Suprapubic skin (tissue), 4 donors: ENCODE measurements at regions not wholly inside any gene's neighbourhood (a gene's known extent, or its start where the extent isn't known, plus 50 kb on each side); places are given as distances from the start of the nearest gene placed in this dataset.

Experiments
- DNase-seq, 2 donors: peaks; one replicate each; pipeline ENCODE4 v3.0.0-alpha.2; 2019; ENCODE audit warnings: low spot score in 2 of 2
- H3K27ac ChIP-seq: fragments of 200-600 bp; sonication (generic); one replicate; pipeline ENCODE4 v1.5.1; 2019
- H3K27me3 ChIP-seq: fragments of 200-600 bp; sonication (generic); one replicate; pipeline ENCODE4 v1.5.1; 2019
- H3K36me3 ChIP-seq: fragments of 200-600 bp; sonication (generic); one replicate; pipeline ENCODE4 v1.5.1; 2019
- H3K4me1 ChIP-seq: fragments of 200-600 bp; sonication (generic); one replicate; pipeline ENCODE4 v1.5.1; 2019
- H3K4me3 ChIP-seq: fragments of 200-600 bp; sonication (generic); one replicate; pipeline ENCODE4 v1.5.1; 2019; ENCODE audit warnings: mild to moderate bottlenecking
- H3K9me3 ChIP-seq: fragments of 200-600 bp; sonication (generic); one replicate; pipeline ENCODE4 v1.5.1; 2019
- EP300 ChIP-seq: sonication (generic); formaldehyde crosslinking; IDR thresholded peaks from one replicate; pipeline ENCODE4 v1.6.1; 2017; ENCODE audit warnings: antibody characterized with exemption
- POLR2A ChIP-seq, 2 donors: fragments of 450-650 bp; IDR thresholded peaks; one replicate each; pipeline ENCODE4 v1.6.1; 2017; ENCODE audit warnings: antibody characterized with exemption in 2 of 2, mild to moderate bottlenecking in 2 of 2, moderate library complexity in 2 of 2
- POLR2AphosphoS5 ChIP-seq, 3 donors: sonication (generic); formaldehyde crosslinking; IDR thresholded peaks; one replicate each; pipeline ENCODE4 v1.6.1; 2017; ENCODE audit warnings: antibody characterized with exemption in 3 of 3
- WGBS: methylation state at CpG from one replicate; pipeline ENCODE4 v1.1.5; 2018; 5-methylcytosine and 5-hydroxymethylcytosine counted together
- TF ChIP-seq, protein P1 (sequence below), 2 donors: fragments of 200-600 bp in 1 of 2; fragments of 450-650 bp in 1 of 2; sonication (generic) in 1 of 2; IDR thresholded peaks; one replicate each; pipeline ENCODE4 v1.5.1; 2016 to 2019; ENCODE audit warnings: antibody characterized with exemption in 2 of 2, mild to moderate bottlenecking in 1 of 2, moderate library complexity in 1 of 2

DNA sequence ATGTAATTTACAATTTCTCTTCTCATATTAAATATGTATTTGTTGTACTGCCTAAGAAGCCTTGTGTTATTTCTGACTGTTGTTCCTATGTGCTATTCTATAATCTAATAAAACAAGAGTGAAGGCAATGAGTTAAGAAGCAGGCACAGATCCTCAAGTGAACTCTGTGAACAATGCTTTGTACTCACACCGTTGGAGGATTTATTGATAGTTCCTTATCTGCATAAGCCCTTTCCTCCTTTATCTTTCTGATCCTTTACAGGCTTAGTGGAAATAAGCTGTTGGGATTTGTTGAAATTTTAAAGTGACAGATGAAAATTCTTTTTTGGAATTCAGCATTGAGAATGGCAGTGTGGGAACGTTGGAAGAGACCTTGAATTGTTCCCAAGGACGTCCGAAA, 329.6 kb upstream of the NPVF start:
- TF ChIP-seq, protein P1, sequence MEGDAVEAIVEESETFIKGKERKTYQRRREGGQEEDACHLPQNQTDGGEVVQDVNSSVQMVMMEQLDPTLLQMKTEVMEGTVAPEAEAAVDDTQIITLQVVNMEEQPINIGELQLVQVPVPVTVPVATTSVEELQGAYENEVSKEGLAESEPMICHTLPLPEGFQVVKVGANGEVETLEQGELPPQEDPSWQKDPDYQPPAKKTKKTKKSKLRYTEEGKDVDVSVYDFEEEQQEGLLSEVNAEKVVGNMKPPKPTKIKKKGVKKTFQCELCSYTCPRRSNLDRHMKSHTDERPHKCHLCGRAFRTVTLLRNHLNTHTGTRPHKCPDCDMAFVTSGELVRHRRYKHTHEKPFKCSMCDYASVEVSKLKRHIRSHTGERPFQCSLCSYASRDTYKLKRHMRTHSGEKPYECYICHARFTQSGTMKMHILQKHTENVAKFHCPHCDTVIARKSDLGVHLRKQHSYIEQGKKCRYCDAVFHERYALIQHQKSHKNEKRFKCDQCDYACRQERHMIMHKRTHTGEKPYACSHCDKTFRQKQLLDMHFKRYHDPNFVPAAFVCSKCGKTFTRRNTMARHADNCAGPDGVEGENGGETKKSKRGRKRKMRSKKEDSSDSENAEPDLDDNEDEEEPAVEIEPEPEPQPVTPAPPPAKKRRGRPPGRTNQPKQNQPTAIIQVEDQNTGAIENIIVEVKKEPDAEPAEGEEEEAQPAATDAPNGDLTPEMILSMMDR (IDR thresholded peaks at IDR 0.05) = no peak
- no peak for TF ChIP-seq EP300
- no peak for TF ChIP-seq POLR2A (IDR thresholded peaks at IDR 0.05)
- TF ChIP-seq POLR2AphosphoS5 (IDR thresholded peaks at IDR 0.05) = no peak
- Histone ChIP-seq H3K9me3 (no peaks in the 10 kb centered on the region), H3K4me1 (no peaks in the 10 kb centered on the region), H3K27ac (no peak overlapping the region), H3K36me3 (no peaks in the 10 kb centered on the region), H3K27me3 (no peaks in the 10 kb centered on the region), H3K4me3 (no peak overlapping the region)
- no peak for DNase-seq
- 75% methylated on average over 4 of the region's 4 CpGs for WGBS

DNA sequence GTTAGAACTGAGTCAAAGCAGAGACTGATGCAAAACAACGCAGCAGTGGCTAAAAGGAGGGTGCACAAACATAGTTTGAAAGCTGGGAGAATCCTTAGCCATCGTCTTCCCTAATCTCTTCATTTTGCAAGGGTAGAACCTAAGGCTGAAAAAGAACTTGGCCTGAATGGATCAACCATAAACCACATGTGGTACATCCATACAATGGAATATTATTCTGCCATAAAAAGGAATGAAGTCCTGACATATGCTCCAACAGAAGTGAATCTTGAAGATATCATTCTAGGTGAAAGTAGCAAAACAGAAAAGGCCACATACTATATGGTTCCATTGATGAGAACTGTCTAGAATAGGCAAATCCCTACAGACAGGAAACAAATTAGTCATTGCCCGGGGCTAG, 330.3 kb upstream of the NPVF start:
- DNase-seq = no peak
- Histone ChIP-seq H3K9me3 (no peaks in the 10 kb centered on the region), H3K36me3 (no peaks in the 10 kb centered on the region), H3K4me1 (no peaks in the 10 kb centered on the region), H3K27me3 (no peaks in the 10 kb centered on the region), H3K4me3 (no peak overlapping the region), H3K27ac (no peak overlapping the region)
- WGBS = 92% methylated on average over 3 of the region's 3 CpGs
- TF ChIP-seq POLR2A (IDR thresholded peaks at IDR 0.05) (no peak), EP300 (no peak), POLR2AphosphoS5 (IDR thresholded peaks at IDR 0.05) (no peak)
- TF ChIP-seq, protein P1 (IDR thresholded peaks at IDR 0.05) = no peak

DNA sequence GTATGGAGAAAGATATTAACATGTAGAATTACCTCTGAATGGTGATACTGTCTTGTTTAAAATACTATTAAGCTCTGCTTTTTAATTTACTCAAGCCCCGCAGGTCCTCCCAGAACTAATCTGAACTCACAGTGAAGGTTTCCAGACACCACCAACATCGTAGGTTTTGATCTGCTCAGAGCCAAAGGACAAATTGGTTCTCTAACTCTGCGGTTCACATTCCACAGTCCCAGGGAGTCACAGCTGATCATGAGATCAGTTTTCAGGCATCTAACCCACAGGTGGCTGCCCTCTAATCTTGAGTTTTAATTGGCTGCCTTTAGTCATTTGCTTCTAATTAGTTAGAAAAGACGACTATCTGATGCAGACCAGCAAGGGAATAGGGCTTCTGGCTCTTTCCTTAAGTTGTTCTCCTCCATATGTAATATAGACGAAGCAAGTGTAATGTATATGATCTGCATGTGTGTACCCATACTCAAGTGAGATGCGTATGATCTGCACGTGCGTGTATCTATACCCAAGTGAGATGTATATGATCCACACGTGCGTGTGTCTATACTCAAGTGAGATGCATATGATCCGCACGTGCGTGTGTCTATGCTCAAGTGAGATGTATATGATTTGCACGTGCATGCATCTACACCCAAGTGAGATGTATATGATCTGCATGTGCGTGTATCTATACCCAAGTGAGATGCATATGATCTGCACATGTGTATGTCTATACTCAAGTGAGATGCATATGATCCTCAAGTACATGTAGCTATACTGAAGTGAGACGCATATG, 331.5 kb upstream of the NPVF start:
- Histone ChIP-seq H3K27ac (no peak overlapping the region), H3K27me3 (no peaks in the 10 kb centered on the region), H3K4me1 (peaks cover 2% of the 10 kb centered on the region), H3K36me3 (no peaks in the 10 kb centered on the region), H3K9me3 (no peaks in the 10 kb centered on the region), H3K4me3 (no peak overlapping the region)
- TF ChIP-seq, protein P1 (IDR thresholded peaks at IDR 0.05) = no peak
- TF ChIP-seq POLR2AphosphoS5 (IDR thresholded peaks at IDR 0.05) (no peak), POLR2A (IDR thresholded peaks at IDR 0.05) (no peak), EP300 (no peak)
- 86% methylated on average over 16 of the region's 16 CpGs for WGBS
- no peak for DNase-seq

DNA sequence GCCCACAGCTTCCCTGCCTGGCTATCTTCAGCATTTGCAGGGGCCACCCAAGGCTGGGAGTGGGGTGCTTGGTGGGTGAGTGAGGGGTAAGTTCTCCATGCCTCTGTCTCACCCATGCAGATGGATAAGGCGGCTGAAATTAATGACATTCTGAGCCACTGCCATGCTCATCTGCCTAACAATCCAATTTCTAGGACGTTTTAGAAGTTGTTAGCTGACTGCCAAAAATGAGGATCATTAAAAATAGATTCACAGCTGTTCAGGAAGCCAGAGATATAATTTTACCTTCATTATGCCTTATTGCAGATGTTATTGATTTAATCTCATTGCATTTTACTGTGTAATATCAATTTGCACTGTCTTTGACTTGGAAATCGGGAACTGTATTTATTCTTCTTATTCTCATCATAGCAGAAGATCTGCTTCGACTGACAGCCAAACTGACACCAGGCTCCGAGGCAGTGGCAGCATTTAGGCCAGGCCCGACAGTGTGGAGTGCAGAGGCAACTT, 334.4 kb upstream of the NPVF start:
- 46% methylated on average over 6 of the region's 6 CpGs for WGBS
- no peaks in the 10 kb centered on the region for H3K9me3 ChIP-seq

DNA sequence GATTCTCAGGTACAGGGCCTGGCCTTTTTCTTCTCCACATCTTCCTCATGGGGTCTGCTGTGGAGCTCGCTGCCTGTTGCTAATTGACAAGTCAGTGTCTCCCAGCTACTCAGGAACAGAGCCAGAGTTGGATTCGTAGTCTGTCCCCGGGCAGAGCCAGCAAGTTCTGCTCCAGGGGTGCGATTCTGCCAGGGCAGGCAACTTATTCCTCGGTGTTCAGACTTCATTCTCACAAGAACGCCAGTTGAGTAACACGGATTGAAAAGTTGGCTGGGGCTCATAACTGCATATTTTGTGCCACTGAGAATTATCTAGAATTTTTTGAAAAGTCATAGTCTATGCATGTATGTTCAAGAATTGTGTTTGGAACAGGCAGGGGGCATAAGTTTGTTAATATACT, 336.7 kb upstream of the NPVF start:
- H3K4me1 ChIP-seq = peaks cover 11% of the 10 kb centered on the region
- no peak overlapping the region for H3K4me3 ChIP-seq
- no peak overlapping the region for H3K27ac ChIP-seq
- H3K36me3 ChIP-seq = no peaks in the 10 kb centered on the region
- H3K9me3 ChIP-seq = no peaks in the 10 kb centered on the region
- H3K27me3 ChIP-seq = no peaks in the 10 kb centered on the region
- TF ChIP-seq EP300 = no peak
- TF ChIP-seq POLR2A (IDR thresholded peaks at IDR 0.05) = no peak
- TF ChIP-seq, protein P1 (IDR thresholded peaks at IDR 0.05) = no peak
- no peak for TF ChIP-seq POLR2AphosphoS5 (IDR thresholded peaks at IDR 0.05)
- no peak for DNase-seq
- 44% methylated on average over 7 of the region's 7 CpGs for WGBS

More for the DNA sequence above, 334.4 kb upstream of the NPVF start:
- Histone ChIP-seq H3K4me3 (no peak overlapping the region), H3K27me3 (no peaks in the 10 kb centered on the region), H3K4me1 (peaks cover 11% of the 10 kb centered on the region), H3K36me3 (no peaks in the 10 kb centered on the region), H3K27ac (no peak overlapping the region)
- TF ChIP-seq POLR2AphosphoS5 (IDR thresholded peaks at IDR 0.05) (no peak), POLR2A (IDR thresholded peaks at IDR 0.05) (no peak), EP300 (no peak)
- TF ChIP-seq, protein P1 (IDR thresholded peaks at IDR 0.05) = no peak
- no peak for DNase-seq
